ENCODE measurements at regions not wholly inside any gene's neighbourhood (a gene's known extent, or its start where the extent isn't known, plus 50 kb on each side); places are given as distances from the start of the nearest gene placed in this dataset.

GRCh38 chr2:105450471-105450870, 51.6 kb upstream of the FHL2 start:
- Histone ChIP-seq H3K27ac (no peak overlapping the region), H3K9ac (no peak overlapping the region), H3K4me3 (no peak overlapping the region), H4K20me1 (no peaks in the 10 kb centered on the region), H3K36me3 (no peaks in the 10 kb centered on the region), H3K9me3 (no peaks in the 10 kb centered on the region), H3K4me1 (peaks cover 10% of the 10 kb centered on the region), H3K4me2 (no peak overlapping the region), H3K27me3 (no peaks in the 10 kb centered on the region)
- TF ChIP-seq Cebpa-rat (IDR thresholded peaks at IDR 0.05): no peak

- TF ChIP-seq Cebpa-rat (IDR thresholded peaks at IDR 0.05): no peak
- no peak overlapping the region for H3K4me3 ChIP-seq
- H3K27ac ChIP-seq: no peak overlapping the region
- H3K27me3 ChIP-seq: no peaks in the 10 kb centered on the region
- no peaks in the 10 kb centered on the region for H4K20me1 ChIP-seq
- H3K9me3 ChIP-seq: no peaks in the 10 kb centered on the region
- H3K4me1 ChIP-seq: no peaks in the 10 kb centered on the region
- no peak overlapping the region for H3K4me2 ChIP-seq
- H3K9ac ChIP-seq: no peak overlapping the region
- H3K36me3 ChIP-seq: no peaks in the 10 kb centered on the region
Observed at GRCh38 chr2:105449076-105449475, 50.2 kb upstream of the FHL2 start.
